CD4-positive, CD25-positive, alpha-beta regulatory T cell (primary cell): ENCODE measurements at regions not wholly inside any gene's neighbourhood (a gene's known extent, or its start where the extent isn't known, plus 50 kb on each side); places are given as distances from the start of the nearest gene placed in this dataset.

Experiments used
- ATAC-seq, 2 donors: fragments of 150-1000 bp; cut with Tn5 transposase; one replicate each; pipeline ENCODE4 v1.10.0; 2021; ENCODE audit warnings: low read depth in 2 of 2, moderate number of reproducible peaks in 2 of 2, moderate library complexity in 1 of 2
- DNase-seq, 3 donors: peaks; one replicate each; pipeline versions ENCODE4 v3.0.0 to v3.0.0-alpha.2; 2012 to 2022; ENCODE audit warnings: mixed read lengths in 1 of 3
- H3K27ac ChIP-seq: one replicate; pipeline ENCODE4 v1.7.0; 2013; ENCODE audit warnings: mild to moderate bottlenecking, low read length; ENCODE audit not compliant: insufficient read depth, poor library complexity, severe bottlenecking
- H3K27me3 ChIP-seq: one replicate; pipeline ENCODE4 v1.7.0; 2013; ENCODE audit warnings: low read length; ENCODE audit not compliant: control insufficient read depth, insufficient read depth
- H3K36me3 ChIP-seq: one replicate; pipeline ENCODE4 v1.7.0; 2013; ENCODE audit warnings: mild to moderate bottlenecking, low read length, moderate library complexity; ENCODE audit not compliant: control insufficient read depth, insufficient read depth
- H3K4me1 ChIP-seq: 2 replicates; pipeline ENCODE4 v1.7.0; 2013; ENCODE audit warnings: mild to moderate bottlenecking, low read length; ENCODE audit not compliant: insufficient read depth, control insufficient read depth, poor library complexity, severe bottlenecking
- H3K4me3 ChIP-seq: one replicate; pipeline ENCODE4 v1.7.0; 2013; ENCODE audit warnings: low read depth, mild to moderate bottlenecking, low read length, moderate library complexity
- H3K9me3 ChIP-seq, 2 experiments: 1 replicate in 1 of 2; 2 replicates in 1 of 2; pipeline ENCODE4 v1.7.0; 2013; ENCODE audit warnings: low read length in 2 of 2, mild to moderate bottlenecking in 1 of 2, moderate library complexity in 1 of 2; ENCODE audit not compliant: control insufficient read depth in 2 of 2
- H3K27ac Mint-ChIP-seq, 3 donors: one replicate each; pipeline ENCODE4 v1.8.0; 2020 to 2022; ENCODE audit warnings: mild to moderate bottlenecking in 3 of 3, mixed read lengths in 3 of 3, moderate library complexity in 2 of 3
- H3K27me3 Mint-ChIP-seq: one replicate; pipeline ENCODE4 v1.8.0; 2022; ENCODE audit warnings: mild to moderate bottlenecking, mixed read lengths
- H3K36me3 Mint-ChIP-seq: one replicate; pipeline ENCODE4 v1.8.0; 2020; ENCODE audit warnings: mixed read lengths
- H3K4me1 Mint-ChIP-seq, 4 donors: one replicate each; pipeline ENCODE4 v1.8.0; 2020 to 2022; ENCODE audit warnings: mixed read lengths in 4 of 4, mild to moderate bottlenecking in 1 of 4
- H3K4me3 Mint-ChIP-seq, 4 donors: one replicate each; pipeline ENCODE4 v1.8.0; 2020 to 2022; ENCODE audit warnings: mild to moderate bottlenecking in 4 of 4, mixed read lengths in 4 of 4, moderate library complexity in 3 of 4
- H3K9me3 Mint-ChIP-seq, 7 donors: one replicate each; pipeline ENCODE4 v1.8.0; 2020 to 2022; ENCODE audit warnings: mixed read lengths in 7 of 7, mild to moderate bottlenecking in 3 of 7, moderate library complexity in 2 of 7

- H3K27me3 ChIP-seq, result no peaks in the 10 kb centered on the region
- no peak overlapping the region for H3K4me3 Mint-ChIP-seq
- no peaks in the 10 kb centered on the region for H3K4me1 Mint-ChIP-seq
- DNase-seq, result no peak
- no peaks in the 10 kb centered on the region for H3K9me3 ChIP-seq
- no peak overlapping the region for H3K27ac Mint-ChIP-seq
- peaks cover 0 to 7% (median 0%) of the 10 kb centered on the region in 7 donors for H3K9me3 Mint-ChIP-seq
- H3K27ac ChIP-seq, result no peak overlapping the region
- no peaks in the 10 kb centered on the region for H3K36me3 Mint-ChIP-seq
- no peak for ATAC-seq
- H3K27me3 Mint-ChIP-seq, result no peaks in the 10 kb centered on the region
- H3K36me3 ChIP-seq, result no peaks in the 10 kb centered on the region
- H3K4me3 ChIP-seq, result no peak overlapping the region
- H3K4me1 ChIP-seq, result no peaks in the 10 kb centered on the region
Measured at GRCh38 chr2:228665232-228665631, 483.7 kb upstream of the SPHKAP start.

- no peak for DNase-seq
- no peak for ATAC-seq
- H3K9me3 ChIP-seq, result no peaks in the 10 kb centered on the region
Measured at GRCh38 chr2:228658998-228659397, 477.5 kb upstream of the SPHKAP start.

GRCh38 chr2:228657807-228658402, 476.4 kb upstream of the SPHKAP start:
- Histone ChIP-seq H3K36me3 (no peaks in the 10 kb centered on the region), H3K9me3 (no peaks in the 10 kb centered on the region), H3K27me3 (no peaks in the 10 kb centered on the region), H3K4me3 (no peak overlapping the region), H3K27ac (no peak overlapping the region), H3K4me1 (no peaks in the 10 kb centered on the region)
- ATAC-seq (no peak), DNase-seq (no peak)
- Mint-ChIP-seq H3K36me3 (no peaks in the 10 kb centered on the region), H3K9me3 (peaks cover 0 to 1% (median 0%) of the 10 kb centered on the region in 7 donors), H3K4me1 (no peaks in the 10 kb centered on the region), H3K27me3 (no peaks in the 10 kb centered on the region), H3K27ac (no peak overlapping the region), H3K4me3 (no peak overlapping the region)

More at GRCh38 chr2:228658998-228659397, 477.5 kb upstream of the SPHKAP start:
- Mint-ChIP-seq H3K9me3 (peaks cover 0 to 1% (median 0%) of the 10 kb centered on the region in 7 donors), H3K27me3 (no peaks in the 10 kb centered on the region), H3K4me1 (no peaks in the 10 kb centered on the region), H3K27ac (no peak overlapping the region), H3K36me3 (no peaks in the 10 kb centered on the region), H3K4me3 (no peak overlapping the region)
- Histone ChIP-seq H3K36me3 (no peaks in the 10 kb centered on the region), H3K27me3 (no peaks in the 10 kb centered on the region), H3K4me3 (no peak overlapping the region), H3K27ac (no peak overlapping the region), H3K4me1 (no peaks in the 10 kb centered on the region)

DNA sequence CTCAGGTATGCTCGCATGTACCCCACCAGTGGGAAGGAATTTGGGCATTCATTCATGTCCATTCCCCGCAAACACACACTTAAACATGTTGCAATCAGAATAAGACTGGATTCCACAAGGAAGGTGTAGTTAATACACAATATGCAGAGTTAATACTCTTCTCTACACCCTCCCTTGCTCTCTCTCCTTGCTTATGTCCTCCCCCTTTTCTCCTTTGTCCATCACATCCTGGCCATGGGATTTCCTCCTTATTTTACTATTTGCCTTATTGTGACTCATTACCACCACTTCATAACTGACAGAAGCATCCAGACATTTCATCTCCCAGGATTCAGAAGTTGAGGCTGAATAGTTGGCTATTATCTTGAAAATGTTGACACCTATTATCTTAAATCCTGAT, 473.8 kb upstream of the SPHKAP start:
- DNase-seq (no peak), ATAC-seq (no peak)
- Histone ChIP-seq H3K36me3 (no peaks in the 10 kb centered on the region), H3K4me1 (no peaks in the 10 kb centered on the region), H3K27me3 (no peaks in the 10 kb centered on the region), H3K27ac (no peak overlapping the region), H3K4me3 (no peak overlapping the region), H3K9me3 (no peaks in the 10 kb centered on the region)
- H3K9me3 Mint-ChIP-seq, result peaks cover 0 to 4% (median under 1%) of the 10 kb centered on the region in 7 donors
- no peaks in the 10 kb centered on the region for H3K36me3 Mint-ChIP-seq
- H3K27ac Mint-ChIP-seq, result no peak overlapping the region
- H3K4me1 Mint-ChIP-seq, result no peaks in the 10 kb centered on the region
- no peak overlapping the region for H3K4me3 Mint-ChIP-seq
- H3K27me3 Mint-ChIP-seq, result peaks cover 4% of the 10 kb centered on the region

- H3K4me1 Mint-ChIP-seq, result no peaks in the 10 kb centered on the region
- H3K36me3 Mint-ChIP-seq, result no peaks in the 10 kb centered on the region
- H3K27ac ChIP-seq, result no peak overlapping the region
- ATAC-seq (no peak), DNase-seq (no peak)
- H3K36me3 ChIP-seq, result no peaks in the 10 kb centered on the region
- no peaks in the 10 kb centered on the region for H3K27me3 ChIP-seq
- H3K4me3 ChIP-seq, result no peak overlapping the region
- H3K27me3 Mint-ChIP-seq, result peaks cover 4% of the 10 kb centered on the region
- peaks cover 0 to 7% (median 0%) of the 10 kb centered on the region in 7 donors for H3K9me3 Mint-ChIP-seq
- no peak overlapping the region for H3K27ac Mint-ChIP-seq
- H3K4me3 Mint-ChIP-seq, result no peak overlapping the region
- H3K9me3 ChIP-seq, result no peaks in the 10 kb centered on the region
- H3K4me1 ChIP-seq, result no peaks in the 10 kb centered on the region
Measured at GRCh38 chr2:228654707-228655106, 473.2 kb upstream of the SPHKAP start.

GRCh38 chr2:228653884-228654283, 472.4 kb upstream of the SPHKAP start:
- no peaks in the 10 kb centered on the region for H3K9me3 ChIP-seq
- Mint-ChIP-seq H3K9me3 (peaks cover 0 to 7% (median 0%) of the 10 kb centered on the region in 7 donors), H3K4me1 (no peaks in the 10 kb centered on the region)

DNA sequence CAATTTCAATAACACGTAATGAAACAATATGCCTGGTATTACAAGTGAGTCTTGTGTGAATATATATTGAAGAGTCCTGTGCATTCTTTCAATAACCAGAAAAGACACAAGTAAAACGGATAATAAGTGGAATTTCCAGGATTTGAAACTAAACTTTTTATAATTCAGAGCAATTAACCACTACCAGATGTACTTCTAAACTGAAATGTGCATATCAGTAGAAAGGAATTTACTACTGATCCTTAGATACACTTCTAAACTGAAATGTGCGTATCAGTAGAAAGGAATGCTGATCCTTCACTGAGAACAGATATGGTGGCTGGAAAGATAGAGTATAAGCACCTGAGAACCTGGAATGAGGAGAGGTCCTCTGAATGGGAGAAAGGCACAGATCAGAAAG, 470.9 kb upstream of the SPHKAP start:
- no peaks in the 10 kb centered on the region for H3K4me1 ChIP-seq
- Mint-ChIP-seq H3K4me1 (no peaks in the 10 kb centered on the region), H3K9me3 (peaks cover 0 to 11% (median 0%) of the 10 kb centered on the region in 7 donors), H3K27me3 (peaks cover 4% of the 10 kb centered on the region), H3K36me3 (no peaks in the 10 kb centered on the region), H3K27ac (no peak overlapping the region), H3K4me3 (no peak overlapping the region)
- no peak overlapping the region for H3K27ac ChIP-seq
- H3K4me3 ChIP-seq, result no peak overlapping the region
- ATAC-seq, result no peak
- no peaks in the 10 kb centered on the region for H3K36me3 ChIP-seq
- DNase-seq, result no peak
- no peaks in the 10 kb centered on the region for H3K9me3 ChIP-seq
- no peaks in the 10 kb centered on the region for H3K27me3 ChIP-seq

More at GRCh38 chr2:228653884-228654283, 472.4 kb upstream of the SPHKAP start:
- no peaks in the 10 kb centered on the region for H3K27me3 ChIP-seq
- H3K4me3 ChIP-seq, result no peak overlapping the region
- Mint-ChIP-seq H3K36me3 (no peaks in the 10 kb centered on the region), H3K27ac (no peak overlapping the region), H3K27me3 (peaks cover 4% of the 10 kb centered on the region), H3K4me3 (no peak overlapping the region)
- no peak for DNase-seq
- H3K27ac ChIP-seq, result no peak overlapping the region
- ATAC-seq, result no peak
- H3K4me1 ChIP-seq, result no peaks in the 10 kb centered on the region
- no peaks in the 10 kb centered on the region for H3K36me3 ChIP-seq

DNA sequence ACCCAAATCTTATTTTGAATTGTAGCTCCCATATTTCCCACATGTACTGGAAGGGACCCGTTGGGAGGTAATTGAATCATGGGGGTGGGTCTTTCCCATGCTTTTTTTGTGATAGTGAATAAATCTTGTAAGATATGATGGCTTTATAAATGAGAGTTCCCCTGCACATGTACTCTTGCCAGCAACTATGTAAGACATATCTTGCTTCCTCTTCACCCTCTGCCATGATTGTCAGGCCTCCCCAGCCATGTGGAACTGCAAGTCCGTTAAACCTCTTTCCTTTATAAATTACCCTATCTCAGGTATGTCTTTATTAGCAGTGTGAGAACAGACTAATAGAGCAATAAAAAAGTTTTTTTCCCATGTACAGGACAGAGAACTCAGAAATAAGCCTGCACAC, 468.4 kb upstream of the SPHKAP start:
- ATAC-seq, result no peak
- H3K4me3 Mint-ChIP-seq, result no peak overlapping the region
- Histone ChIP-seq H3K27ac (no peak overlapping the region), H3K36me3 (no peaks in the 10 kb centered on the region), H3K4me1 (no peaks in the 10 kb centered on the region), H3K9me3 (no peaks in the 10 kb centered on the region), H3K4me3 (no peak overlapping the region), H3K27me3 (no peaks in the 10 kb centered on the region)
- no peaks in the 10 kb centered on the region for H3K4me1 Mint-ChIP-seq
- peaks cover 0 to 11% (median 4%) of the 10 kb centered on the region in 7 donors for H3K9me3 Mint-ChIP-seq
- peaks cover 4% of the 10 kb centered on the region for H3K27me3 Mint-ChIP-seq
- H3K36me3 Mint-ChIP-seq, result no peaks in the 10 kb centered on the region
- no peak for DNase-seq
- H3K27ac Mint-ChIP-seq, result no peak overlapping the region
